BE2C (cell line): ENCODE measurements at regions not wholly inside any gene's neighbourhood (a gene's known extent, or its start where the extent isn't known, plus 50 kb on each side); places are given as distances from the start of the nearest gene placed in this dataset.
"Not testable (repeated sequence)": the region's sequence is repeated elsewhere in the genome, so short reads cannot be mapped to it uniquely, and the experiment has no call there.

Experiments
- DNase-seq: peaks from one replicate; pipeline ENCODE4 v3.0.0-alpha.2; 2020
- H3K27me3 ChIP-seq: fragments of 250-450 bp; sonication (Bioruptor Pico); 2 replicates; pipeline ENCODE4 v1.5.1; 2020; ENCODE audit warnings: mild to moderate bottlenecking
- H3K36me3 ChIP-seq: fragments of 250-450 bp; sonication (Bioruptor Pico); 2 replicates; pipeline ENCODE4 v1.5.1; 2020; ENCODE audit warnings: mild to moderate bottlenecking
- H3K4me1 ChIP-seq: fragments of 250-450 bp; sonication (Bioruptor Pico); 2 replicates; pipeline ENCODE4 v1.5.1; 2020
- H3K4me3 ChIP-seq: 2 replicates; pipeline ENCODE4 v1.5.1; 2011; ENCODE audit warnings: low read depth, low read length
- H3K9me3 ChIP-seq: fragments of 250-450 bp; sonication (Bioruptor Pico); 2 replicates; pipeline ENCODE4 v1.5.1; 2020
- CTCF ChIP-seq: IDR thresholded peaks from 2 replicates; pipeline ENCODE4 v1.5.1; 2012; ENCODE audit warnings: mild to moderate bottlenecking, low read depth, low read length

GRCh38 chr13:89382981-89383380 is 1711.8 kb downstream of the SLITRK5 start:
- no peak for DNase-seq
- no peaks in the 10 kb centered on the region for H3K9me3 ChIP-seq
- no peaks in the 10 kb centered on the region for H3K27me3 ChIP-seq
- TF ChIP-seq CTCF, result no peak
- no peaks in the 10 kb centered on the region for H3K36me3 ChIP-seq
- no peak overlapping the region for H3K4me3 ChIP-seq
- peaks cover 3% of the 10 kb centered on the region for H3K4me1 ChIP-seq

- H3K36me3 ChIP-seq, result no peaks in the 10 kb centered on the region
- H3K9me3 ChIP-seq, result no peaks in the 10 kb centered on the region
- TF ChIP-seq CTCF, result no peak
- H3K4me3 ChIP-seq, result no peak overlapping the region
- no peak for DNase-seq
- no peaks in the 10 kb centered on the region for H3K27me3 ChIP-seq
- H3K4me1 ChIP-seq, result peaks cover 3% of the 10 kb centered on the region
Observed at GRCh38 chr13:89383891-89384290, 1712.7 kb downstream of the SLITRK5 start.

- Histone ChIP-seq H3K36me3 (no peaks in the 10 kb centered on the region), H3K4me3 (no peak overlapping the region), H3K4me1 (peaks cover 14% of the 10 kb centered on the region), H3K27me3 (no peaks in the 10 kb centered on the region), H3K9me3 (no peaks in the 10 kb centered on the region)
- DNase-seq, result no peak
- no peak for TF ChIP-seq CTCF
Observed at GRCh38 chr13:89393758-89394304, 1722.7 kb downstream of the SLITRK5 start.

GRCh38 chr13:89401264-89401675 is 1730.1 kb downstream of the SLITRK5 start:
- no peaks in the 10 kb centered on the region for H3K9me3 ChIP-seq
- TF ChIP-seq CTCF, result no peak
- no peaks in the 10 kb centered on the region for H3K27me3 ChIP-seq
- H3K4me1 ChIP-seq, result peaks cover 3% of the 10 kb centered on the region
- no peak overlapping the region for H3K4me3 ChIP-seq
- no peaks in the 10 kb centered on the region for H3K36me3 ChIP-seq
- no peak for DNase-seq

- no peak for DNase-seq
- no peaks in the 10 kb centered on the region for H3K27me3 ChIP-seq
- H3K36me3 ChIP-seq, result no peaks in the 10 kb centered on the region
- H3K4me3 ChIP-seq, result no peak overlapping the region
- H3K9me3 ChIP-seq, result no peaks in the 10 kb centered on the region
- no peaks in the 10 kb centered on the region for H3K4me1 ChIP-seq
- TF ChIP-seq CTCF, result no peak
Observed at GRCh38 chr13:89402211-89402610, 1731.0 kb downstream of the SLITRK5 start.

GRCh38 chr13:89406096-89406495 is 1734.9 kb downstream of the SLITRK5 start:
- not testable (repeated sequence) for H3K36me3 ChIP-seq, H3K9me3 ChIP-seq, H3K27me3 ChIP-seq, H3K4me1 ChIP-seq, H3K4me3 ChIP-seq, DNase-seq

GRCh38 chr13:89407357-89407756 is 1736.2 kb downstream of the SLITRK5 start:
- TF ChIP-seq CTCF, result no peak
- no peak overlapping the region for H3K4me3 ChIP-seq
- H3K4me1 ChIP-seq, result no peaks in the 10 kb centered on the region
- no peaks in the 10 kb centered on the region for H3K27me3 ChIP-seq
- H3K36me3 ChIP-seq, result no peaks in the 10 kb centered on the region
- no peak for DNase-seq
- no peaks in the 10 kb centered on the region for H3K9me3 ChIP-seq
